ENCODE measurements at regions not wholly inside any gene's neighbourhood (a gene's known extent, or its start where the extent isn't known, plus 50 kb on each side); places are given as distances from the start of the nearest gene placed in this dataset.

DNA sequence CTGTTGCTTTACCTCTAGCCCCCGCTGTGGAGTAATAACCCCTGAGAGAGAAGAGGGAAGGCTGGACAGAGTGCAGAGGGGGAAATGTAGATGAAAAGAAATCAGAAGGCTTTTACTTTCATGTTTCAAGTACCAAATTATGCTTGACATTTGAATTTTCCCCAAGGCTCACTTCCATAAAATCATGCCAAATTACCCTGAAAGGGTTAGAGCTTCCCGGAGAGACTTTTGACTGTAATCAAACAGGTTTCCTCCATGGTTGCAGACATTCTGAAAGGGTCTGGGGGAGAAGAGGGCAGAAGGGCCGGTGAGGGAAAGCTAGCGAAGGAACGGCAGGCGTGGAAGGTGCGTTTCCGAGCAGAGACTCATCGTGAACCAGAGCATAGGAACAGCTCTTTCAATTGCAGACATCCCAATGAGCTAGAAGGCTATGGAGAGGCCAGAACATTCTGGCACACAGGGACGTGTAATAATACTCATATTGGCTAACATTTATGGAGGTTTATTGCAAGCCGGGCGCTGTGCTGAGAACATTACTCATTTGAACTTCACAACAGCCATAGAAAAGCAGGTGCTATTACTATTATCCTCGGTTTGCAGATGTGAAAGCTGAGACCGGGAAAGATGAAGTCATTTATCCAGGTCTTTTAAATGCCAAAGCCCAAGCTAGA is 620.8 kb upstream of the AUTS2 start:
- TF ChIP-seq, protein P1, sequence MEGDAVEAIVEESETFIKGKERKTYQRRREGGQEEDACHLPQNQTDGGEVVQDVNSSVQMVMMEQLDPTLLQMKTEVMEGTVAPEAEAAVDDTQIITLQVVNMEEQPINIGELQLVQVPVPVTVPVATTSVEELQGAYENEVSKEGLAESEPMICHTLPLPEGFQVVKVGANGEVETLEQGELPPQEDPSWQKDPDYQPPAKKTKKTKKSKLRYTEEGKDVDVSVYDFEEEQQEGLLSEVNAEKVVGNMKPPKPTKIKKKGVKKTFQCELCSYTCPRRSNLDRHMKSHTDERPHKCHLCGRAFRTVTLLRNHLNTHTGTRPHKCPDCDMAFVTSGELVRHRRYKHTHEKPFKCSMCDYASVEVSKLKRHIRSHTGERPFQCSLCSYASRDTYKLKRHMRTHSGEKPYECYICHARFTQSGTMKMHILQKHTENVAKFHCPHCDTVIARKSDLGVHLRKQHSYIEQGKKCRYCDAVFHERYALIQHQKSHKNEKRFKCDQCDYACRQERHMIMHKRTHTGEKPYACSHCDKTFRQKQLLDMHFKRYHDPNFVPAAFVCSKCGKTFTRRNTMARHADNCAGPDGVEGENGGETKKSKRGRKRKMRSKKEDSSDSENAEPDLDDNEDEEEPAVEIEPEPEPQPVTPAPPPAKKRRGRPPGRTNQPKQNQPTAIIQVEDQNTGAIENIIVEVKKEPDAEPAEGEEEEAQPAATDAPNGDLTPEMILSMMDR (conservative IDR thresholded peaks at IDR 0.05), result no peak
- no peak for TF ChIP-seq ZFX (IDR thresholded peaks at IDR 0.05)

Measured in C4-2B (cell line).